Progenitor cell of endocrine pancreas (in vitro differentiated cells): ENCODE measurements at regions not wholly inside any gene's neighbourhood (a gene's known extent, or its start where the extent isn't known, plus 50 kb on each side); places are given as distances from the start of the nearest gene placed in this dataset.
A peak's percentile ranks its signal among the peaks of the same experiment; 100 is the strongest.

ENCODE experiments used
- DNase-seq: peaks from one replicate; pipeline ENCODE4 v3.0.0; 2021; ENCODE audit warnings: low spot score; ENCODE audit not compliant: unreplicated experiment
- H3K27ac Mint-ChIP-seq: 2 replicates; pipeline ENCODE4 v1.8.0; 2021; ENCODE audit warnings: mild to moderate bottlenecking, moderate library complexity, mixed read lengths
- H3K27me3 Mint-ChIP-seq: 2 replicates; pipeline ENCODE4 v1.8.0; 2021; ENCODE audit warnings: mixed read lengths
- H3K36me3 Mint-ChIP-seq: 2 replicates; pipeline ENCODE4 v1.8.0; 2022; ENCODE audit warnings: mixed read lengths; ENCODE audit not compliant: insufficient read depth
- H3K4me1 Mint-ChIP-seq: 2 replicates; pipeline ENCODE4 v1.8.0; 2021; ENCODE audit warnings: low read depth, mixed read lengths
- H3K4me3 Mint-ChIP-seq: 2 replicates; pipeline ENCODE4 v1.8.0; 2021; ENCODE audit warnings: low read depth, mild to moderate bottlenecking, moderate library complexity, mixed read lengths
- H3K9me3 Mint-ChIP-seq: 2 replicates; pipeline ENCODE4 v1.8.0; 2021; ENCODE audit warnings: low read depth, mixed read lengths
- TF ChIP-seq, protein P1 (sequence below): fragments of 200-600 bp; sonication (generic); IDR thresholded peaks from one replicate; pipeline ENCODE4 v1.5.0; 2021; ENCODE audit warnings: antibody characterized with exemption, mild to moderate bottlenecking; ENCODE audit not compliant: unreplicated experiment

DNA sequence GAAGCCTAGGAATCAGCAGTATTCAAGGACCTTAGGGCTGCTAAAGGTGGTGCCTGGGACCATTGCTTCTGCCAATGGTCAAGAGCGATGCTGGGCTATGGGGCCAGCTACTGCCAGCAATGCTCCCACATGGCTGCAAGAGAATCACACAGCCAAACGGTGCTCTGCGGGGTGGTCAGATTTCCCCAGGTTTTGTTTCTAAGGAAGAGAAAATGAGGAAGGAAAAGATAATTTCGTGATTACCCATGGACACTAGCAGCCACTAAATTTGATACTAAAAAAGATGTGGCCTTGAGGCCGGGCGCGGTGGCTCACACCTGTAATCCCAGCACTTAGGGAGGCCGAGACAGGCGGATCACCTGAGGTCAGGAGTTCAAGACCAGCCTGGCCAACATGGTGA is 83.0 kb downstream of the LYZL2 start:
- peaks cover 15% of the 10 kb centered on the region for H3K4me1 Mint-ChIP-seq
- TF ChIP-seq, protein P1, sequence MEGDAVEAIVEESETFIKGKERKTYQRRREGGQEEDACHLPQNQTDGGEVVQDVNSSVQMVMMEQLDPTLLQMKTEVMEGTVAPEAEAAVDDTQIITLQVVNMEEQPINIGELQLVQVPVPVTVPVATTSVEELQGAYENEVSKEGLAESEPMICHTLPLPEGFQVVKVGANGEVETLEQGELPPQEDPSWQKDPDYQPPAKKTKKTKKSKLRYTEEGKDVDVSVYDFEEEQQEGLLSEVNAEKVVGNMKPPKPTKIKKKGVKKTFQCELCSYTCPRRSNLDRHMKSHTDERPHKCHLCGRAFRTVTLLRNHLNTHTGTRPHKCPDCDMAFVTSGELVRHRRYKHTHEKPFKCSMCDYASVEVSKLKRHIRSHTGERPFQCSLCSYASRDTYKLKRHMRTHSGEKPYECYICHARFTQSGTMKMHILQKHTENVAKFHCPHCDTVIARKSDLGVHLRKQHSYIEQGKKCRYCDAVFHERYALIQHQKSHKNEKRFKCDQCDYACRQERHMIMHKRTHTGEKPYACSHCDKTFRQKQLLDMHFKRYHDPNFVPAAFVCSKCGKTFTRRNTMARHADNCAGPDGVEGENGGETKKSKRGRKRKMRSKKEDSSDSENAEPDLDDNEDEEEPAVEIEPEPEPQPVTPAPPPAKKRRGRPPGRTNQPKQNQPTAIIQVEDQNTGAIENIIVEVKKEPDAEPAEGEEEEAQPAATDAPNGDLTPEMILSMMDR, result no peak
- H3K36me3 Mint-ChIP-seq, result no peaks in the 10 kb centered on the region
- no peaks in the 10 kb centered on the region for H3K9me3 Mint-ChIP-seq
- DNase-seq, result no peak
- no peak overlapping the region for H3K27ac Mint-ChIP-seq
- H3K4me3 Mint-ChIP-seq, result no peak overlapping the region
- H3K27me3 Mint-ChIP-seq, result peaks cover 2% of the 10 kb centered on the region

DNA sequence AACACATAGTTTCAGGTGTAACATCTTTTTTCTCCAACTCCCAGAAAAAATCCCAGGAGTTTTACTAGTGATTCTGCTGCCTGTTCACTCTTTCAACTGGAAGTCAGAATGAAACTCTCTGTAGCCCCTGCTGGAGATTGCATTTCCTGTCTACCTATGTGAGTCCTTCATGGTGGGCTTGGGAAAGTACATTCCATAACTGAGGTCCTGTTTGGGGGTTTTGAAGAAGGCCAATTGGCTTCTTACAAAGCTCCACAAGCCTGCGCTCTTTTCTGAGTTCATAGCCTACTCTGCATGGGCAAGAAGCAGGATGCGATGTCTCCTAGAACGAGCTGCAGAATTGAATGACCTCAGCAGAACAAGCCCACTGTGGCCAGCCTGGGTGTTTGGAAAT is 86.7 kb downstream of the LYZL2 start:
- H3K4me1 Mint-ChIP-seq, result peaks cover 24% of the 10 kb centered on the region
- no peak overlapping the region for H3K27ac Mint-ChIP-seq
- no peaks in the 10 kb centered on the region for H3K9me3 Mint-ChIP-seq
- DNase-seq, result no peak
- no peak overlapping the region for H3K4me3 Mint-ChIP-seq
- TF ChIP-seq, protein P1, result no peak
- no peaks in the 10 kb centered on the region for H3K36me3 Mint-ChIP-seq
- H3K27me3 Mint-ChIP-seq, result peaks cover 2% of the 10 kb centered on the region

DNA sequence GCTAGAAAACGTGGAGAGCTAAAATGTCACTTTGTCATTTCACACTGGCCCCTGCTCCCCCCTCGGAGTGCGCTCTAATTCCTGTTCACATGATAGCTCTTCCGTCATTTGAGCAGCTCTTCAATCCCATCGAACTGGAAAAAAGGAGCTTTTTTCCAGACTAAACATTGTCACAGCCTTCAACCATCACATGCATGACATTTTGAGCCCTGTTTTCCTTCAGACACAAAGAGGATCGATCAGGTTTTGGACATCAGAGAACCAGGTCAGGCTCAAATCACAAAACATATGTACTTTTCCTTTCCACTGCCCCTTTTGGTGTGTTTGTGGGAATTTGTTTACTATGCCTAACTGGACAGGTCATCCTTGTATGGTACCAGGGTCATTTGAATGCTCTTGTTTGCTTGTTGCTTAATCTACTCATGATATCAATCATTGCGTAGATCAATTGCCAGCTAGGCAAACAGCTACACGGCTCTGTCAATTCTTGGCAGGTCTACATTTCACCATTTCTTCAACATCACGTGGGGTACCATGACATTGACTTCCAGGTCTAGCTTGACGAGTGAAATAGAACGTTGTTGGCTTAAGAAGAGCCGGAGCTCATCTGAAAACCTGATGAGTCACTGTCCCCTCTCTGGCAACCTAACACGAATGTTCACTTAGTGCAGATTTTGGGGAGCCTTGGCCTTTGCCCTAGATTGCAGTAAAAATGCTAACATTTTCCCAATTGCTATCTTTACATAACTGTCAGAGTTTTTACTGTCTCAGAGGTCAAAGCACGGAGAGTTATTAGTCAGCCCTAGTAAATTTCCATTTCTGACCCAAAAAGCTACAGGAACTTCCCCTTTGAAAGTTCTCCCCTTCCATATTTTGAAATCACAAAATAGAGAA is 87.3 kb downstream of the LYZL2 start:
- Mint-ChIP-seq H3K4me1 (peaks cover 28% of the 10 kb centered on the region), H3K36me3 (no peaks in the 10 kb centered on the region), H3K9me3 (no peaks in the 10 kb centered on the region), H3K27ac (peak overlapping the region; percentile 46), H3K4me3 (peak overlapping the region; percentile 10), H3K27me3 (peaks cover 2% of the 10 kb centered on the region)
- TF ChIP-seq, protein P1, result no peak
- DNase-seq, result no peak

DNA sequence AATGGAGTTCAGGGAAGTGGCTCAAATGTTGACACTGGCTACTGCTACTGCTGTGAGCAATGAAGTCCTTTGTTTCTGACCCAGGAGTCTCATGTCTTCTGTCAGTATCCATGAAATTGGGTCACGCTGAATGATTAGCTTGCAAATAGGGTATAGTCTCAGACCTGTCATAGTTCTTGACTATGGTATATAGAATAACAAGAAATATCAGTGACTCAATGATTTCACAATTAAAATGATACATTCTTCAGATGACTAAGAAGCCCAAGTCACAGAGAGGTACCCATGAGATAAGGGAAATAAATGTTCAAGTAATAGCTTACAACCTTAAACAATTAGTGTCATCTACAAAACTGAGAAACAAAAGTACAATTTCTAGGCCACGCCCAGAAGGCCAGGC is 89.3 kb downstream of the LYZL2 start:
- Mint-ChIP-seq H3K4me1 (peaks cover 45% of the 10 kb centered on the region), H3K27ac (no peak overlapping the region), H3K4me3 (no peak overlapping the region), H3K36me3 (no peaks in the 10 kb centered on the region), H3K9me3 (no peaks in the 10 kb centered on the region), H3K27me3 (no peaks in the 10 kb centered on the region)
- TF ChIP-seq, protein P1, result no peak
- no peak for DNase-seq

DNA sequence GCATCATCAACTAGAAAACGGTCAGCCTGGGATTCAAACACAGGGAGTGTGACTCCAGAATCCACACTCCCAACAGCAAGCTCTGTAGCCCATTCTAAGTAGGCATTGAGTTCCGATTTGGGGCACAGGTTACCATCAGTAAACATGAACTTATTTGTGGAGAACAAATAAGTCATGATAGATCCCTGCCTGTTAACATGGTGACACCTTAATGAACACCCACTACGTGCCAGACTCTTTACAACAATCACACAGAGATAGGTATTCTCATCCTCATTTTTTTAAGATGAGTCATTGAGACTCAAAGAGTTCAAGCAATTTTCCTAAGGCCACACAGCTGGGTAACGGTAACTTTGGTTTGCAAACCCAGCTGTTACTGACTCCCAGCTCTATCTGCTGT is 91.5 kb downstream of the LYZL2 start:
- peaks cover 53% of the 10 kb centered on the region for H3K4me1 Mint-ChIP-seq
- TF ChIP-seq, protein P1, result no peak
- H3K4me3 Mint-ChIP-seq, result no peak overlapping the region
- no peaks in the 10 kb centered on the region for H3K27me3 Mint-ChIP-seq
- no peaks in the 10 kb centered on the region for H3K9me3 Mint-ChIP-seq
- no peak for DNase-seq
- peak overlapping the region; percentile 1 for H3K27ac Mint-ChIP-seq
- H3K36me3 Mint-ChIP-seq, result no peaks in the 10 kb centered on the region
